OCI-M2 (cell line): ENCODE measurements at regions not wholly inside any gene's neighbourhood (a gene's known extent, or its start where the extent isn't known, plus 50 kb on each side); places are given as distances from the start of the nearest gene placed in this dataset.
"Not testable (repeated sequence)": the region's sequence is repeated elsewhere in the genome, so short reads cannot be mapped to it uniquely, and the experiment has no call there.

Experiments used
- DNase-seq: peaks from one replicate; lab custom pipeline; 2025; ENCODE audit not compliant: unreplicated experiment; lab: John Stamatoyannopoulos, UW

GRCh38 chr4:174183259-174183658 is 100.2 kb downstream of the FBXO8 start:
- no peak for DNase-seq

- no peak for DNase-seq
Measured at GRCh38 chr4:174181827-174182226, 101.6 kb downstream of the FBXO8 start.

GRCh38 chr4:174177536-174177935 is 105.9 kb downstream of the FBXO8 start:
- DNase-seq: no peak

GRCh38 chr4:174175836-174176235 is 107.6 kb downstream of the FBXO8 start:
- DNase-seq: not testable (repeated sequence)

DNA sequence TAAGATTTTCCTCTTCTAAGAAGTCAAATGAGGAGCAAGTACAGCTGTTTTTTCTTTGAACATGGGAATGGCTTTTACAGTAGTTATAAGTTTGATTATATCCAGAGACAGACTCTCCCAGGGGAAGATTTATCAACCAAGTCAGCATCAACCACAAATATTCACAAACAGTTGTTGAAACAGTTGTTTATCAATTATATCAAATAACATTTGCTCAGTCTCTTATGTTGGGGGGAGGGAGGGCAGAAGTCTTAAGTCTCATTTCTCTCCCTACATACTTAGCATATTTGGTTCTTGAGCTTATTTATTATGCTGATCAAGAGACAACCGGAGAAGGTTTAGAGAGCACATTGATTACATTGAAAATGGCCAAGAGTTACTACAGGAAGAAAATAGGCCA is 110.1 kb downstream of the FBXO8 start:
- DNase-seq: no peak

GRCh38 chr4:174172274-174172673 is 111.2 kb downstream of the FBXO8 start:
- DNase-seq: no peak

DNA sequence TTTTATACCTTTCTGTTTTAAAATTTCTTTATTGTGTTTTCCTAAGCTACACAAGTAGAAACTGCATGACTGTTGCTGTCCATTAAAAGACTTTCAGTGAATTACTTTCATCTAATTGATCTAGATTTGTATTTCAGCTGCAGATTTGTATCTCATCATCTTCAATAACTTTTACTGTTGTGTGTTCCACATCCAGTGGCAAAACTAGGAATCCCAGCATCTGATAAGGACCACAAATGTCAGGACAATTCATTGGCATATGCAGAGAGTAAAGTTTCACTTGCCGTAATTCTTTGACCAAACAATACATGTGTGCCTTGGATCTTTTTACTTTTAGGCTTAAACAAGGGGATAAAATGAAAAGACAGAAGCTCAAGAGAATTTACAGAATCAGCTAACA is 112.6 kb downstream of the FBXO8 start:
- no peak for DNase-seq

GRCh38 chr4:174170091-174170490 is 113.4 kb downstream of the FBXO8 start:
- DNase-seq: no peak

DNA sequence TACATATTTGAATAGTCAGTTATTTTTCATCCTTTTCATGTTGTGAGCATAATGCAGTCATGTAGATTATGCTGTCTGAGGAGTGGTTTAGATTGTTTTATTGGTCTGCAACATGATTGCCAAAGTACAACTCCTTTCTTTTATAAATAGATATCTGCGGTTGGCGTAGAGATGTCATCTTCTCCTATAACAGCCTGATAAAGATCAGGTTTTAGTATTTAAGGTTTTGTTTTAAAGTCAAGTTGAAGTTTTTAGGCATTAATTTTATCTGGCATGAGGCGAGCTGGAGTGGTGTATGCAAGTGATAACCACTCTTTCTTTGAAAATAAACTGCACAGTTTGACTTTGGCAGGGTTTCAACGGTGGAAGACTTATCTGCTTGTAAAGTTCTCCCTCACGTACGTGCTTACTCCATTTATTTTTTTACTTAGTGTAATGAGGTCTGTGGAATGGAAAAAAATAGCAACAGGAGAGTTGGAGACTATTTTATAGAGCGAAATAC is 126.3 kb downstream of the FBXO8 start:
- peak; percentile 12 for DNase-seq

DNA sequence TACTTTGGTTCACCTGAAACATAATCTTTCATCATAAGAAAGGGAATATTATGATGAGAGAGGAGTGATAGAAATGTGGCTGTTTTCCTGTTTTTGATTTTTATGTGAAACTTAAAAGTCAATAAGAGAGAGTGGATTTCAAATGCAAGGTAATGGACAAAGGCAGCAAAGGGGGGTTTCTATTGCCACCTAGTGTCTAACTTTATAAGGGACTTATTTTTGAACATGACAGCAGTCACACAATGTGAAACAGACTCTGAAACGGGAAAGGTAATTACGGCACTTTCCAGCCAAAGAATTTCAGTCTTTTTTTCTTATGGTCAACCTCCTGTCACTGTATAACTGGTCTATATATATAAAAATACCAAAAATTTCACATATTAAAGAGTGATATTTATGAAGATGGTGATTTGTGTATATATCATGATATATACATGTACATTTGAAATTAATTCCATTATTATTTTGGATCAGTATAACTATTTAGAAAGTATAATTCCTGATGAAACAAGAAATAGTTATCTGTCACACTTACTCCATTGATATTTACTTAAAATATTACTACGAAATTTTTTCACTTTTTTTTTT is 127.1 kb downstream of the FBXO8 start:
- peak; percentile 14 for DNase-seq

GRCh38 chr4:174154215-174154854 is 129.1 kb downstream of the FBXO8 start:
- no peak for DNase-seq

- no peak for DNase-seq
Measured at GRCh38 chr4:174152717-174153466, 130.6 kb downstream of the FBXO8 start.

DNA sequence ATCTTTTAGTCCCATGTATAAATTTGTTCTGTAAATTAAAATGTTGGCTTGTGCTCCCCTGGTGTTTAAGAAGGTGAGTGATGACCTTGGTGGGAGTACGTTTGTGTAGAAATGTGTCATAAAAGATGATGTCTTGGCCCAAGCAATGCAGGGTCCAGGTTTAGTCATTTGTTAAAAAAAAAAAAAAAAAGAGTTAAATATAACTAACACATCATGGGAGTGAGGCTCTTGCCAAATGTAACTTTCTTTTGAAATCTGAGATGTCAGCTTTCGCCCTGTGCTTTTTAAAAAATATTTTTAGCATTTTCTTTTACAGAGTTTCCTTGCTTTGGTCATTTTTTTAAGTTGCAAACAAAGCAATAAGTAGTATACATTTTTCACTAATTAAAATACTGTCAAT is 135.6 kb downstream of the FBXO8 start:
- DNase-seq: no peak

GRCh38 chr4:174144106-174144505 is 139.4 kb downstream of the FBXO8 start:
- DNase-seq: no peak

- no peak for DNase-seq
Measured at GRCh38 chr4:174141876-174142275, 141.6 kb downstream of the FBXO8 start.

GRCh38 chr4:174138616-174139015 is 144.9 kb downstream of the FBXO8 start:
- DNase-seq: no peak

GRCh38 chr4:174137698-174138097 is 145.8 kb downstream of the FBXO8 start:
- DNase-seq: no peak

GRCh38 chr4:174135936-174136406 is 147.5 kb downstream of the FBXO8 start:
- DNase-seq: no peak

DNA sequence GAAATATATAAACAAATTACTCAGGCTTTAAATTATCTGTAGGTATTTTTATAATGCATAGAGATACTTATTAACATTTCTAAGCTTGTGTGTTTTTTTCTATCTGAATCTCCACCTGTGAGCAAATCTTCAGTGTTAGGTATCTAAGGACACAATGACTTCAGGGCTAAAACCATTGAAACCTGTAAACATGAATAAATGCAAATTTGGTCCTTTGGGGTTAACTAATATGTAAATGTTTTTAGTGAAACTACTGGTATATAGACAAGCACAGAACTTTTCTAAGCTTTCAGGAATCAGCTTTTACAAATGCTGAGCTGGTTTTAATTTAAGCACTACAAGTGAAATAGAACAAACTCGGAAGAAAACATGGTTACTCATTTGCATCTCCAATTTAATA is 147.9 kb downstream of the FBXO8 start:
- DNase-seq: no peak

GRCh38 chr4:174134361-174134760 is 149.1 kb downstream of the FBXO8 start:
- no peak for DNase-seq

DNA sequence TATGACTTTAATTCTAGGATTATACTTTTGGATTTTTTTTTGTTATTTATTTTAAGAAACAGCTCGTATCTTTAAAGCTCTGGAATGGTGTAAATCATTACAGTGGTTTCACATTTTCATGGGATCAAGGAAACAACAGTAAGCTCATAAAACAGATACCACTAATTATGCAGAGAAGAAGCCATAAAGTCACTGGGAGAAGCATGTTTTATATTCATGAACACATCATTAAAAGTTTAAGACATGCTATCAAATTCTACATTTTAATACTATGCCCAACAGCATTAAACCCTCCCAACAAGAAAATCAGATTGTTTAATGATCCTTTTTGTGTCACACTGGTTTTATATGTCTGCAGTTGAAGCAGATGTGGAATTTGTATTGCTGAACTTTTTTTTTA is 149.9 kb downstream of the FBXO8 start:
- DNase-seq: no peak

DNA sequence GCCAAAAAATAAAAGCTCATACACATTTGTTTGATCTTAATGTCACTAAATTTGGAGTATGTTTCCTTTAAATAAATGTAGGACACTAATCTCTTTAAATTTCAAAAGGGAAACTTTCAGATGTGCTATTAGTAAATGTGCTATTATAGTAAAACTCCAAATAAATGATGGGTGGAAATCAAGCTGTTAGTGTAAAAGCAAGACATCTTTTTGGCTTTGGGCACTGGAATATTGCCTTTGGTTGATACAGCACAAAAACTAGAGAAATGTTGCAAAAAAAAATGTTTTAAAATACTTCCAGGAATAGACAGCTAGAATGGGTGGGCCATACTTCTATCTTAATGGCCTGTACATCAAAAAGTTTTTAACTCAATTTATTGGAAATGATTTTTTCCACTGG is 151.6 kb downstream of the FBXO8 start:
- DNase-seq: no peak
